GM06990 (cell line): ENCODE measurements at regions not wholly inside any gene's neighbourhood (a gene's known extent, or its start where the extent isn't known, plus 50 kb on each side); places are given as distances from the start of the nearest gene placed in this dataset.
"Not testable (repeated sequence)": the region's sequence is repeated elsewhere in the genome, so short reads cannot be mapped to it uniquely, and the experiment has no call there.

Source experiments
- DNase-seq: peaks from one replicate; pipeline ENCODE4 v3.0.0-alpha.2; 2011; ENCODE audit not compliant: insufficient read length; ENCODE audit errors: extremely low read depth
- H3K27me3 ChIP-seq: replicated peaks from 2 replicates; pipeline ENCODE4 v1.6.0; 2011; ENCODE audit warnings: low read length; ENCODE audit not compliant: control insufficient read depth, insufficient read depth
- H3K36me3 ChIP-seq: 2 replicates; pipeline ENCODE4 v1.5.1; 2011; ENCODE audit warnings: low read length; ENCODE audit not compliant: control insufficient read depth, insufficient read depth
- H3K4me3 ChIP-seq: replicated peaks from 2 replicates; pipeline ENCODE4 v1.5.1; 2011; ENCODE audit warnings: low read depth, mild to moderate bottlenecking, control low read depth, low read length
- CTCF ChIP-seq: IDR thresholded peaks from 2 replicates; pipeline ENCODE4 v1.5.1; 2011; ENCODE audit warnings: low read length, control low read depth, mild to moderate bottlenecking, inconsistent platforms; ENCODE audit not compliant: insufficient read depth, poor library complexity, severe bottlenecking

DNA sequence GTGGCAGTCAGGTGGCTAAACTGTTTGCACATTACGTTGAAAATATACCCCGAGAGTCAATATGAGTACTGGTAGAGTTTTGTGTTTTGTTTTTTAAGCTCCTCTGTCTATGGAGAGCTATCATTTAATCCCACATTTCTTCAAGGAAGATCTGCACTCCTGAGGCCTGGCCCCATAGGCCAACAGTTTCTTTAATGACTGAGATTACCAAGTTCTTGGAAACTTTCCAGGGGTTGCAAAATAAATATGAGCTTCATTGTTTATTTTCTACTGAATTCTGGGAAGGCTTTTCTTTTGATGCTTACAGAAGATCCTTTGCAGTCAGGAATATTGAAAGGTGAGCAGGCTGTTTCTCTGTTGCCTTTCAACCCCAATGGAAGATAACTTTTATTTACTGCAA is 452.0 kb downstream of the JRKL start:
- no peak overlapping the region for H3K4me3 ChIP-seq
- DNase-seq = no peak
- TF ChIP-seq CTCF = no peak

GRCh38 chr11:96842731-96843130 is 452.9 kb downstream of the JRKL start:
- H3K27me3 ChIP-seq = no peaks in the 10 kb centered on the region
- H3K4me3 ChIP-seq = no peak overlapping the region
- DNase-seq = no peak
- TF ChIP-seq CTCF = no peak
- H3K36me3 ChIP-seq = no peaks in the 10 kb centered on the region

More for the DNA sequence above, 452.0 kb downstream of the JRKL start:
- H3K27me3 ChIP-seq = no peaks in the 10 kb centered on the region
- H3K36me3 ChIP-seq = no peaks in the 10 kb centered on the region

- no peak for TF ChIP-seq CTCF
- no peaks in the 10 kb centered on the region for H3K27me3 ChIP-seq
- no peaks in the 10 kb centered on the region for H3K36me3 ChIP-seq
- no peak overlapping the region for H3K4me3 ChIP-seq
- no peak for DNase-seq
These were observed 464.6 kb downstream of the JRKL start for GRCh38 chr11:96854425-96854824.

- H3K27me3 ChIP-seq, H3K4me3 ChIP-seq, DNase-seq, H3K36me3 ChIP-seq: not testable (repeated sequence)
These were observed 471.9 kb downstream of the JRKL start for GRCh38 chr11:96861722-96862121.

DNA sequence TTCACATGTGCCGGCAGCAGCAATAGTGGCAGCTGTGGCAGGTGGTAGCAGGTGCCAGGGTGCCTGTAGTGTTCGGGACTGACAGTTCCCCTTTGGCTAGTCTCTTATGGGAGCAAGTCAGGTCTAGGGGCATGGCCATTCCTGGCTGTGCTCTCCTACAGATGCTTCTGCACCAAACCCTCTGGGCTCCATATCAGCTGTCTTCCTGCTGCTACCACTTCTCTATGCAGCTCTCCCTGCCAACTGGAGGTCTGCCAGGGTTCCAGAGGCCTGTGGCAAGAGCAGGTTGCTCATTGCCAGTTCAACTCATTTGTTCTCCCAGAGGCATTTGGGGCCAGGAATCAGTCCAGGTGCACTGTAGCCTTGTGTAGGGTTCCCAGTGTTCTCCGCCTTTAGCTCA is 473.7 kb downstream of the JRKL start:
- TF ChIP-seq CTCF = no peak
- no peaks in the 10 kb centered on the region for H3K36me3 ChIP-seq
- H3K27me3 ChIP-seq = no peaks in the 10 kb centered on the region
- no peak overlapping the region for H3K4me3 ChIP-seq
- no peak for DNase-seq

GRCh38 chr11:96865020-96865419 is 475.2 kb downstream of the JRKL start:
- TF ChIP-seq CTCF = no peak
- no peak for DNase-seq
- no peaks in the 10 kb centered on the region for H3K36me3 ChIP-seq
- no peaks in the 10 kb centered on the region for H3K27me3 ChIP-seq
- no peak overlapping the region for H3K4me3 ChIP-seq
